Calu3 (cell line): ENCODE measurements at regions not wholly inside any gene's neighbourhood (a gene's known extent, or its start where the extent isn't known, plus 50 kb on each side); places are given as distances from the start of the nearest gene placed in this dataset.

Experiments used
- BruUV-seq: library from RNA; stranded (reverse); fragments of 400-500 nt; replicated peaks from 2 replicates; lab custom pipeline; 2021; lab: Mats Ljungman, UMichigan
- CTCF ChIA-PET: fragments of 300-600 bp; sonication (Branson Sonifier 250); formaldehyde crosslinking; loops from one replicate; lab custom pipeline; 2022; ENCODE audit warnings: antibody characterized with exemption; lab: Charles Lee
- DNase-seq: peaks from one replicate; pipeline ENCODE4 v3.0.0; 2022
- H3K27ac Mint-ChIP-seq: one replicate; pipeline ENCODE4 v1.8.0; 2022; ENCODE audit warnings: mixed read lengths; ENCODE audit not compliant: unreplicated experiment
- H3K27me3 Mint-ChIP-seq: one replicate; pipeline ENCODE4 v1.8.0; 2022; ENCODE audit warnings: mixed read lengths; ENCODE audit not compliant: unreplicated experiment
- H3K36me3 Mint-ChIP-seq: one replicate; pipeline ENCODE4 v1.8.0; 2022; ENCODE audit warnings: mild to moderate bottlenecking, moderate library complexity, mixed read lengths; ENCODE audit not compliant: insufficient read depth, unreplicated experiment
- H3K4me1 Mint-ChIP-seq: one replicate; pipeline ENCODE4 v1.8.0; 2022; ENCODE audit warnings: mild to moderate bottlenecking, low read depth, mixed read lengths; ENCODE audit not compliant: unreplicated experiment
- H3K4me3 Mint-ChIP-seq: one replicate; pipeline ENCODE4 v1.8.0; 2022; ENCODE audit warnings: mild to moderate bottlenecking, low read depth, moderate library complexity, mixed read lengths; ENCODE audit not compliant: unreplicated experiment
- H3K9me3 Mint-ChIP-seq: one replicate; pipeline ENCODE4 v1.8.0; 2022; ENCODE audit warnings: low read depth, mixed read lengths; ENCODE audit not compliant: unreplicated experiment
- CTCF ChIP-seq: fragments of 200-600 bp; IDR thresholded peaks from one replicate; pipeline ENCODE4 v1.8.0; 2022; ENCODE audit warnings: antibody characterized with exemption; ENCODE audit not compliant: unreplicated experiment
- intact Hi-C: fragments of 100-400 bp; cut with micrococcal nuclease; formaldehyde crosslinking; loops from one replicate; pipeline ENCODE4 v1.10.0; 2022; ENCODE audit not compliant: unreplicated experiment

GRCh38 chr5:68406767-68407241 is 191.2 kb downstream of the PIK3R1 start:
- no peaks in the 10 kb centered on the region for H3K36me3 Mint-ChIP-seq
- H3K27me3 Mint-ChIP-seq, result no peaks in the 10 kb centered on the region
- intact Hi-C loops, result no loop called here
- peaks cover 32% of the 10 kb centered on the region for H3K4me1 Mint-ChIP-seq
- CTCF ChIA-PET, result interaction anchor here (0.7 to 1.3 kb wide), 2 partner anchors 40 to 141 kb away, joined by 3 read pairs; no protein-coding TSS in a partner anchor
- H3K4me3 Mint-ChIP-seq, result peak overlapping the region; percentile 33
- DNase-seq, result peak; percentile 20
- H3K27ac Mint-ChIP-seq, result peak overlapping the region; percentile 8
- no peaks in the 10 kb centered on the region for H3K9me3 Mint-ChIP-seq
- BruUV-seq, result no TSS peak
- TF ChIP-seq CTCF, result no peak

GRCh38 chr5:68407311-68408239 is 192.0 kb downstream of the PIK3R1 start:
- Mint-ChIP-seq H3K27ac (peak overlapping the region; percentile 8), H3K4me1 (peaks cover 32% of the 10 kb centered on the region), H3K36me3 (no peaks in the 10 kb centered on the region), H3K9me3 (no peaks in the 10 kb centered on the region), H3K4me3 (no peak overlapping the region), H3K27me3 (no peaks in the 10 kb centered on the region)
- no peak for DNase-seq
- intact Hi-C loops, result no loop called here
- no peak for TF ChIP-seq CTCF
- CTCF ChIA-PET, result no interaction called here
- no TSS peak for BruUV-seq

- BruUV-seq, result no TSS peak
- Mint-ChIP-seq H3K4me3 (no peak overlapping the region), H3K4me1 (peaks cover 32% of the 10 kb centered on the region), H3K36me3 (no peaks in the 10 kb centered on the region), H3K27me3 (no peaks in the 10 kb centered on the region), H3K27ac (no peak overlapping the region), H3K9me3 (no peaks in the 10 kb centered on the region)
- CTCF ChIA-PET, result no interaction called here
- no peak for DNase-seq
- no peak for TF ChIP-seq CTCF
- intact Hi-C loops, result no loop called here
Measured at GRCh38 chr5:68408345-68408871, 192.9 kb downstream of the PIK3R1 start.

GRCh38 chr5:68409259-68409658 is 193.7 kb downstream of the PIK3R1 start:
- TF ChIP-seq CTCF, result no peak
- Mint-ChIP-seq H3K27me3 (no peaks in the 10 kb centered on the region), H3K27ac (no peak overlapping the region), H3K9me3 (no peaks in the 10 kb centered on the region), H3K36me3 (no peaks in the 10 kb centered on the region), H3K4me3 (no peak overlapping the region), H3K4me1 (peaks cover 31% of the 10 kb centered on the region)
- BruUV-seq, result no TSS peak
- CTCF ChIA-PET, result no interaction called here
- intact Hi-C loops, result no loop called here
- DNase-seq, result no peak
